Mesenchymal stem cell (in vitro differentiated cells and primary cell): ENCODE measurements at regions not wholly inside any gene's neighbourhood (a gene's known extent, or its start where the extent isn't known, plus 50 kb on each side); places are given as distances from the start of the nearest gene placed in this dataset.

Source experiments
- DNase-seq: peaks from one replicate; pipeline ENCODE4 v3.0.0-alpha.2; 2013
- H2AFZ ChIP-seq: one replicate; pipeline ENCODE4 v1.6.1; 2013; ENCODE audit warnings: low read depth, mild to moderate bottlenecking, control low read depth, inconsistent platforms, low read length, moderate library complexity
- H2AK5ac ChIP-seq: 2 replicates; pipeline ENCODE4 v1.6.1; 2013; ENCODE audit warnings: low read length, moderate library complexity, mild to moderate bottlenecking, inconsistent platforms; ENCODE audit not compliant: severe bottlenecking
- H2BK120ac ChIP-seq: one replicate; pipeline ENCODE4 v1.6.1; 2013; ENCODE audit warnings: low read depth, mild to moderate bottlenecking, inconsistent platforms, low read length, moderate library complexity
- H2BK12ac ChIP-seq, 2 experiments: one replicate each; pipeline ENCODE4 v1.6.1; 2013; ENCODE audit warnings: inconsistent platforms in 2 of 2, low read length in 2 of 2, mild to moderate bottlenecking in 2 of 2, moderate library complexity in 2 of 2, control low read depth in 1 of 2
- H2BK15ac ChIP-seq: one replicate; pipeline ENCODE4 v1.6.1; 2013; ENCODE audit warnings: mild to moderate bottlenecking, low read depth, inconsistent platforms; ENCODE audit not compliant: poor library complexity, severe bottlenecking
- H2BK5ac ChIP-seq: 2 replicates; pipeline ENCODE4 v1.6.1; 2013; ENCODE audit warnings: low read depth, mild to moderate bottlenecking, low read length, control low read depth, inconsistent platforms; ENCODE audit not compliant: poor library complexity, severe bottlenecking
- H3K14ac ChIP-seq, 2 experiments: one replicate each; pipeline ENCODE4 v1.6.1; 2013; ENCODE audit warnings: inconsistent platforms in 2 of 2, low read length in 2 of 2, control low read depth in 1 of 2, mild to moderate bottlenecking in 1 of 2, moderate library complexity in 1 of 2
- H3K18ac ChIP-seq, 2 experiments: one replicate each; pipeline ENCODE4 v1.6.1; 2013; ENCODE audit warnings: inconsistent platforms in 2 of 2, low read length in 2 of 2, control low read depth in 1 of 2, low read depth in 1 of 2, mild to moderate bottlenecking in 1 of 2
- H3K23ac ChIP-seq, 2 experiments: one replicate each; pipeline ENCODE4 v1.6.1; 2013; ENCODE audit warnings: inconsistent platforms in 2 of 2, low read length in 2 of 2, mild to moderate bottlenecking in 2 of 2, moderate library complexity in 2 of 2, control low read depth in 1 of 2
- H3K27ac ChIP-seq: 2 replicates; pipeline ENCODE4 v1.5.1; 2013; ENCODE audit warnings: mild to moderate bottlenecking, moderate library complexity, low read length, control low read depth, inconsistent platforms; ENCODE audit not compliant: poor library complexity, severe bottlenecking
- H3K27me3 ChIP-seq, 2 experiments: 2 replicates each; pipeline versions ENCODE4 v1.6.1 to v1.7.0; 2013; ENCODE audit warnings: low read length in 2 of 2, mild to moderate bottlenecking in 2 of 2, moderate library complexity in 2 of 2, control low read depth in 1 of 2, inconsistent platforms in 1 of 2; ENCODE audit not compliant: control insufficient read depth in 1 of 2, insufficient read depth in 1 of 2
- H3K36me3 ChIP-seq, 2 experiments: 2 replicates each; pipeline versions ENCODE4 v1.6.1 to v1.7.0; 2013; ENCODE audit warnings: low read length in 2 of 2, control low read depth in 1 of 2, inconsistent platforms in 1 of 2, low read depth in 1 of 2, mild to moderate bottlenecking in 1 of 2; ENCODE audit not compliant: insufficient read depth in 2 of 2, control insufficient read depth in 1 of 2
- H3K4ac ChIP-seq, 2 experiments: one replicate each; pipeline ENCODE4 v1.6.1; 2013; ENCODE audit warnings: inconsistent platforms in 2 of 2, low read length in 2 of 2, mild to moderate bottlenecking in 2 of 2, moderate library complexity in 2 of 2, control low read depth in 1 of 2, low read depth in 1 of 2
- H3K4me1 ChIP-seq: 2 replicates; pipeline ENCODE4 v1.6.1; 2013; ENCODE audit warnings: low read depth, low read length, control low read depth; ENCODE audit not compliant: control insufficient read depth, insufficient read depth
- H3K4me2 ChIP-seq: 2 replicates; pipeline ENCODE4 v1.6.1; 2013; ENCODE audit warnings: low read length, mild to moderate bottlenecking, inconsistent platforms; ENCODE audit not compliant: poor library complexity, severe bottlenecking
- H3K4me3 ChIP-seq, 2 experiments: 2 replicates each; pipeline versions ENCODE4 v1.5.1 to v1.7.0; 2013; ENCODE audit warnings: low read length in 2 of 2, mild to moderate bottlenecking in 2 of 2, control low read depth in 1 of 2, low read depth in 1 of 2; ENCODE audit not compliant: insufficient read depth in 1 of 2
- H3K79me1 ChIP-seq: replicated peaks from 2 replicates; pipeline ENCODE4 v1.6.1; 2013; ENCODE audit warnings: mild to moderate bottlenecking, control low read depth, low read length, inconsistent platforms; ENCODE audit not compliant: poor library complexity, severe bottlenecking
- H3K9ac ChIP-seq: 2 replicates; pipeline ENCODE4 v1.7.0; 2013; ENCODE audit warnings: mild to moderate bottlenecking, low read length, moderate library complexity
- H3K9me3 ChIP-seq: 2 replicates; pipeline ENCODE4 v1.7.0; 2013; ENCODE audit warnings: mild to moderate bottlenecking, low read length; ENCODE audit not compliant: control insufficient read depth
- H4K8ac ChIP-seq: one replicate; pipeline ENCODE4 v1.6.1; 2013; ENCODE audit warnings: inconsistent platforms, mild to moderate bottlenecking, low read length, moderate library complexity
- H4K91ac ChIP-seq: one replicate; pipeline ENCODE4 v1.6.1; 2013; ENCODE audit warnings: mild to moderate bottlenecking, low read length, inconsistent platforms
- WGBS: methylation state at CpG from one replicate; pipeline ENCODE4 v1.1.7; 2013; ENCODE audit warnings: mixed read lengths; 5-methylcytosine and 5-hydroxymethylcytosine counted together

DNA sequence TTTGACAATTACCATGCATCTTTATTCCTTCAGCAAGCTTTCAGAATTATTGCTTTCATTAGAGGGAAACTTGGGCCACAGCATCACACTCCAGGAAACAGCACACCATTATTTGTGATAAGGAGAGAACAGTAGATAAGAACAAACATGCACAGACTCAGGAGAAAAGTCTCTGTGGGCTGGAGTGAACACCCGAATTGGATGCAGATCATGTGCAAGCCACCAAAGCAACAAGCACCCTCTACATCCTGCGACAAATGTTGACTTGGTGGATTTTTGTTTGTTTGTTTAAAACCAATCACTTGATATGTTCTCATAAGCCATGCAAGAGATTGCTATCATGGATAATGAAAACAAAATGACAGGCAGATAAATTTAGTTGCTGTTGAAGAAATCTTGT is 67.7 kb upstream of the ZFP64 start:
- Histone ChIP-seq H3K27ac (no peak overlapping the region), H3K14ac (no peak overlapping the region), H3K79me1 (no peaks in the 10 kb centered on the region), H3K9ac (no peak overlapping the region), H4K91ac (no peak overlapping the region), H3K4me3 (no peak overlapping the region), H3K36me3 (no peaks in the 10 kb centered on the region), H3K4ac (no peak overlapping the region), H3K18ac (no peak overlapping the region), H3K4me1 (no peaks in the 10 kb centered on the region), H4K8ac (no peak overlapping the region), H2BK120ac (no peak overlapping the region), H2BK12ac (no peak overlapping the region), H3K4me2 (no peak overlapping the region), H2AFZ (no peak overlapping the region), H2BK15ac (no peak overlapping the region), H2AK5ac (no peak overlapping the region), H3K9me3 (peaks cover 6% of the 10 kb centered on the region), H2BK5ac (no peak overlapping the region), H3K27me3 (peaks cover 0 to 18% of the 10 kb centered on the region in 2 experiments), H3K23ac (no peak overlapping the region)
- peak; percentile 50 for DNase-seq
- 30% methylated on average over 2 of the region's 2 CpGs for WGBS

DNA sequence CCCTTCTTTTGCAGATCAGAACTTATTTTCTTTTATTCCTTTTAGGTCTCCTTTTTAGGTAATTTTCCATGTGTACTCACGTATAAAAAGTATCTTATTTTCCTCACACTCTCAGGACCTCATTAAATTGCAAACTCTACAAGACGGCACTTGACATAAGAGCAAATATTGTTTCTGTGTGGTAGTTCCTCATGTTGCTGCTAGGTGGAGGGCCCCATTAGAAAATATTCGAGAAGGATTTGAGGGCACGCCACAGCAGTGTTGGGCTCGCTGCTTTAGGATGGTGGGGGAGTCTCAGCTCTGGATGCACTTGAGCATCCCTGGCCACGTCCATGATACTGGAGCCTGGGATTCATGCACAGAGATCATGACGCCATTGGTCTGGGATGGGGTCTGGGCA is 64.9 kb upstream of the ZFP64 start:
- Histone ChIP-seq H3K27me3 (peaks cover 0 to 16% of the 10 kb centered on the region in 2 experiments), H3K4me3 (no peak overlapping the region), H3K9me3 (peaks cover 6% of the 10 kb centered on the region), H3K27ac (no peak overlapping the region), H3K4me1 (no peaks in the 10 kb centered on the region), H3K14ac (no peak overlapping the region), H3K23ac (no peak overlapping the region), H2BK12ac (peak overlapping the region; percentile 29 to 71), H3K4me2 (no peak overlapping the region), H3K18ac (no peak overlapping the region), H3K4ac (no peak overlapping the region), H2BK15ac (no peak overlapping the region), H2AFZ (no peak overlapping the region), H3K79me1 (no peaks in the 10 kb centered on the region), H4K91ac (peak overlapping the region; percentile 62), H2AK5ac (no peak overlapping the region), H2BK5ac (no peak overlapping the region), H4K8ac (no peak overlapping the region), H2BK120ac (no peak overlapping the region), H3K9ac (no peak overlapping the region), H3K36me3 (no peaks in the 10 kb centered on the region)
- WGBS: 91% methylated on average over 6 of the region's 7 CpGs
- no peak for DNase-seq

DNA sequence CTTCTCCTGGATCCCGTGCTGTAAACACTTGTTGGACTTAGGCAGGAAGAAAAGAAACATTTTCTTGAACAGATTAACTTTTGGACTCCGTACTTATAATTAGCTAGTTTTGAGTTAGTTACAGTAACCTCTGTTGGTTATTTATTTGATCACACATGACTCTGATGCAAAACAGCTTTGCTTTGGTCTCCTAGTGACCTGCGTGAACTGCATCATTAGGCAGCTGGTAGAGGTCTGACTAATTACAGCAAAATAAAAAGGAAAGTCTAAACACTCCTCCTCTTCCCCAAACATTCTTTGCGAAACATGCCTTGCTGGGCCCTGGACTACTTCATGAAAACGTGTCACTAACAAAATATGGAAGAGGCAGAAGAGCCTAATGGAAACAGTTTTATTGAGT is 61.1 kb upstream of the ZFP64 start:
- Histone ChIP-seq H3K27ac (no peak overlapping the region), H3K4me3 (no peak overlapping the region), H2BK5ac (no peak overlapping the region), H4K91ac (no peak overlapping the region), H3K79me1 (no peaks in the 10 kb centered on the region), H3K4ac (no peak overlapping the region), H3K36me3 (no peaks in the 10 kb centered on the region), H3K18ac (no peak overlapping the region), H2BK120ac (no peak overlapping the region), H3K14ac (no peak overlapping the region), H3K4me2 (no peak overlapping the region), H4K8ac (no peak overlapping the region), H2AFZ (no peak overlapping the region), H2BK15ac (no peak overlapping the region), H2AK5ac (no peak overlapping the region), H3K4me1 (no peaks in the 10 kb centered on the region), H2BK12ac (no peak overlapping the region), H3K23ac (no peak overlapping the region), H3K27me3 (peaks cover 0 to 13% of the 10 kb centered on the region in 2 experiments), H3K9me3 (peaks cover 9% of the 10 kb centered on the region), H3K9ac (no peak overlapping the region)
- peak; percentile 24 for DNase-seq
- 70% methylated on average over 4 of the region's 5 CpGs for WGBS

DNA sequence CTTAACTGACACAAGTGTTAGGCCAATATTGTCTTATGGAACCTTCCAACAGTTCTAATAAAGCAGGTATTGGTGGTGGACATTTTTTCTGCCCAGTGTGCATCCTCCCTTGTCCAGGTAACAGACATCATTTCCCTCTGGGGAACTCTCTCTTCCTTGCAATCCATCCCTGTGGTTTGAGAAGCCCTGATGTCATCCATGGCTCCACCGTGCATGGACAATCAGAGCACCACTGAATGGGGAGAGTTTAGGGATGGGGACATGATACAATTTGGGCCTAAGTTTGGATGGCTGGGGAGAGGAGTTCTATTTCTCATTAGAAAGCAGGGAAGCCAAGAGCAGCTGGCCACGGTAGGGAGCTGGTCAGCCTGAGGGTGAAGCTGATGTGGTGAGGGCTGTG is 60.2 kb upstream of the ZFP64 start:
- H2AFZ ChIP-seq: no peak overlapping the region
- no peak overlapping the region for H3K4me2 ChIP-seq
- no peak overlapping the region for H3K4me3 ChIP-seq
- H3K4me1 ChIP-seq: no peaks in the 10 kb centered on the region
- H3K27me3 ChIP-seq: peaks cover 0 to 13% of the 10 kb centered on the region in 2 experiments
- H3K79me1 ChIP-seq: no peaks in the 10 kb centered on the region
- H2BK120ac ChIP-seq: no peak overlapping the region
- H3K18ac ChIP-seq: peak overlapping the region in 1 of 2 experiments; percentile 62
- H3K14ac ChIP-seq: no peak overlapping the region
- H3K9ac ChIP-seq: no peak overlapping the region
- H2BK15ac ChIP-seq: no peak overlapping the region
- no peak overlapping the region for H3K27ac ChIP-seq
- H4K91ac ChIP-seq: peak overlapping the region; percentile 80
- peak overlapping the region in 1 of 2 experiments; percentile 45 for H2BK12ac ChIP-seq
- no peak for DNase-seq
- H3K9me3 ChIP-seq: peaks cover 14% of the 10 kb centered on the region
- H3K4ac ChIP-seq: peak overlapping the region in 1 of 2 experiments; percentile 60
- no peak overlapping the region for H2BK5ac ChIP-seq
- no peak overlapping the region for H2AK5ac ChIP-seq
- H3K36me3 ChIP-seq: no peaks in the 10 kb centered on the region
- H3K23ac ChIP-seq: peak overlapping the region in 1 of 2 experiments; percentile 77
- WGBS: 91% methylated on average over 2 of the region's 2 CpGs
- H4K8ac ChIP-seq: peak overlapping the region; percentile 75
